MM.1S (cell line): ENCODE measurements at regions not wholly inside any gene's neighbourhood (a gene's known extent, or its start where the extent isn't known, plus 50 kb on each side); places are given as distances from the start of the nearest gene placed in this dataset.

Source experiments
- DNase-seq: peaks from one replicate; pipeline ENCODE4 v3.0.0-alpha.2; 2015
- H2AFZ ChIP-seq: fragments of 300-600 bp; sonication (generic); 2 replicates; pipeline ENCODE4 v1.6.0; 2016; ENCODE audit warnings: antibody characterized with exemption, low read length
- H3F3A ChIP-seq: fragments of 300-600 bp; sonication (generic); 2 replicates; pipeline ENCODE4 v1.6.1; 2016; ENCODE audit warnings: mild to moderate bottlenecking, antibody characterized with exemption, low read length, moderate library complexity, mixed read lengths; ENCODE audit not compliant: insufficient read depth
- H3K27ac ChIP-seq: fragments of 300-600 bp; sonication (generic); 2 replicates; pipeline ENCODE4 v1.5.1; 2016; ENCODE audit warnings: mild to moderate bottlenecking, low read length
- H3K27me3 ChIP-seq: fragments of 300-600 bp; sonication (generic); replicated peaks from 2 replicates; pipeline ENCODE4 v1.6.0; 2016; ENCODE audit warnings: low read length; ENCODE audit not compliant: insufficient read depth
- H3K36me3 ChIP-seq: fragments of 300-600 bp; sonication (generic); replicated peaks from 2 replicates; pipeline ENCODE4 v1.6.1; 2016; ENCODE audit warnings: mild to moderate bottlenecking, low read length, mixed read lengths; ENCODE audit not compliant: insufficient read depth
- H3K4me1 ChIP-seq: fragments of 300-600 bp; sonication (generic); 2 replicates; pipeline ENCODE4 v1.6.1; 2016; ENCODE audit warnings: low read length, mixed read lengths
- H3K4me2 ChIP-seq: fragments of 300-600 bp; sonication (generic); 2 replicates; pipeline ENCODE4 v1.6.0; 2016; ENCODE audit warnings: low read depth, low read length
- H3K4me3 ChIP-seq: fragments of 300-600 bp; sonication (generic); 2 replicates; pipeline ENCODE4 v1.5.1; 2016; ENCODE audit warnings: low read length, mixed read lengths
- H3K79me2 ChIP-seq: fragments of 300-600 bp; sonication (generic); 2 replicates; pipeline ENCODE4 v1.6.1; 2016; ENCODE audit warnings: mixed run types, low read length, mixed read lengths
- H3K9ac ChIP-seq: fragments of 300-600 bp; sonication (generic); 2 replicates; pipeline ENCODE4 v1.6.1; 2016; ENCODE audit warnings: low read length, mixed read lengths
- H3K9me2 ChIP-seq: fragments of 300-600 bp; sonication (generic); replicated peaks from 2 replicates; pipeline ENCODE4 v1.6.1; 2016; ENCODE audit warnings: mild to moderate bottlenecking, low read length, mixed read lengths; ENCODE audit not compliant: insufficient read depth
- H3K9me3 ChIP-seq: fragments of 300-600 bp; sonication (generic); replicated peaks from 2 replicates; pipeline ENCODE4 v1.6.1; 2016; ENCODE audit warnings: mild to moderate bottlenecking, low read length, mixed read lengths; ENCODE audit not compliant: insufficient read depth
- H4K20me1 ChIP-seq: fragments of 300-600 bp; sonication (generic); 2 replicates; pipeline ENCODE4 v1.6.1; 2016; ENCODE audit warnings: mild to moderate bottlenecking, low read length, moderate library complexity, mixed read lengths; ENCODE audit not compliant: insufficient read depth
- EZH2 ChIP-seq: fragments of 300-600 bp; sonication (generic); optimal IDR thresholded peaks from 2 replicates; pipeline ENCODE3; 2017; ENCODE audit warnings: low read depth, mild to moderate bottlenecking, antibody characterized with exemption, low read length, mixed read lengths
- EZH2phosphoT487 ChIP-seq: fragments of 300-600 bp; sonication (generic); IDR thresholded peaks from 2 replicates; pipeline ENCODE4 v1.6.1; 2018; ENCODE audit warnings: antibody characterized with exemption, low read length
- TF ChIP-seq, protein P1 (sequence below): fragments of 300-600 bp; sonication (generic); IDR thresholded peaks from 2 replicates; pipeline ENCODE4 v1.5.1; 2016; ENCODE audit warnings: antibody characterized with exemption, low read length, mixed read lengths

DNA sequence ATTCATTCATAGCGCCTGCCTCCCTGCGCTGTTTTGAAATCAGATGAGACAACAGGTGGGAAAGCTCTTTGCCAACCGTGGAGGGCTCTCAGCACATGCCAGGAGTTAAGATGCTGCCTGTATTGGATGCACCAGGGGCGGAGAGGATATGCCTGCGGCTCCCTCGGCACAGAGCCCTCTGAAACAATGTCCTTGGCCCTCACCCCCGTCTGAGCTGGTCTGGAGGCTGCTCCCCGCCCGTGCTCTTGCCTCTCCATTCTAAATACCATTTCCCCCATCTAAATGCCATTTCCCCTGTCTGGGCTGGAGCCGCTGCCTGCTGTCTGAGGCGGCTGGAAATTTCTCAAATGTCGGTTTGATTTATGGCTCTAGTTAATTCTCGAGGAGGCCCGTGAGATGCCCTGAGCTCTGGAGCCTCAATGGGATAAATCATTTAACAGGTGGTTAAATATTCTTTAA lies 50.8 kb upstream of the MLN start:
- H3F3A ChIP-seq, result no peaks in the 10 kb centered on the region
- H3K9me3 ChIP-seq, result no peaks in the 10 kb centered on the region
- no peak overlapping the region for H3K9ac ChIP-seq
- H3K27me3 ChIP-seq, result peaks cover 11% of the 10 kb centered on the region
- H3K4me3 ChIP-seq, result no peak overlapping the region
- H3K27ac ChIP-seq, result no peak overlapping the region
- H4K20me1 ChIP-seq, result no peaks in the 10 kb centered on the region
- H3K36me3 ChIP-seq, result no peaks in the 10 kb centered on the region
- H3K4me2 ChIP-seq, result no peak overlapping the region
- no peaks in the 10 kb centered on the region for H3K79me2 ChIP-seq
- H3K4me1 ChIP-seq, result peaks cover 26% of the 10 kb centered on the region
- H3K9me2 ChIP-seq, result no peaks in the 10 kb centered on the region
- H2AFZ ChIP-seq, result no peak overlapping the region
- no peak for TF ChIP-seq EZH2phosphoT487
- TF ChIP-seq, protein P1, sequence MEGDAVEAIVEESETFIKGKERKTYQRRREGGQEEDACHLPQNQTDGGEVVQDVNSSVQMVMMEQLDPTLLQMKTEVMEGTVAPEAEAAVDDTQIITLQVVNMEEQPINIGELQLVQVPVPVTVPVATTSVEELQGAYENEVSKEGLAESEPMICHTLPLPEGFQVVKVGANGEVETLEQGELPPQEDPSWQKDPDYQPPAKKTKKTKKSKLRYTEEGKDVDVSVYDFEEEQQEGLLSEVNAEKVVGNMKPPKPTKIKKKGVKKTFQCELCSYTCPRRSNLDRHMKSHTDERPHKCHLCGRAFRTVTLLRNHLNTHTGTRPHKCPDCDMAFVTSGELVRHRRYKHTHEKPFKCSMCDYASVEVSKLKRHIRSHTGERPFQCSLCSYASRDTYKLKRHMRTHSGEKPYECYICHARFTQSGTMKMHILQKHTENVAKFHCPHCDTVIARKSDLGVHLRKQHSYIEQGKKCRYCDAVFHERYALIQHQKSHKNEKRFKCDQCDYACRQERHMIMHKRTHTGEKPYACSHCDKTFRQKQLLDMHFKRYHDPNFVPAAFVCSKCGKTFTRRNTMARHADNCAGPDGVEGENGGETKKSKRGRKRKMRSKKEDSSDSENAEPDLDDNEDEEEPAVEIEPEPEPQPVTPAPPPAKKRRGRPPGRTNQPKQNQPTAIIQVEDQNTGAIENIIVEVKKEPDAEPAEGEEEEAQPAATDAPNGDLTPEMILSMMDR, result no peak
- no peak for TF ChIP-seq EZH2
- DNase-seq, result no peak

DNA sequence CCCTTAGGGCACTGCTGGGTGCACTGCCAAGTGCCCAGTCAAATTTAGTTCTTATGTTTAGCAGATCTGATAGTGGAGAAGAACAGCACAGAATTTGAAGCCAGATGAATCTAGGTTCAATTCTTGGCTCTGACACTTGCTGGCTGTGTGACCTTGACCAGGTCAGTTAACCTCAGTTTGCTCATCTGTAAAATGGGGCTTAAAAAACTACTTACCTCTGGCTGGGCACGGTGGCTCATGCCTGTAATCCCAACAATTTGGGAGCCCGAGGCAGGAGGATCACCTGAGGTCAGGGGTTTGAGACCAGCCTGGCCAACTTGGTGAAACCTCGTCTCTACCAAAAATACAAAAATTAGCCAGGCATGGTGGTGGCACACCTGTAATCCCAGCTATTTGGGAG lies 49.9 kb upstream of the MLN start:
- no peak overlapping the region for H3K9ac ChIP-seq
- TF ChIP-seq EZH2 (no peak), EZH2phosphoT487 (no peak)
- TF ChIP-seq, protein P1, result no peak
- no peaks in the 10 kb centered on the region for H3K9me3 ChIP-seq
- H3F3A ChIP-seq, result no peaks in the 10 kb centered on the region
- H3K36me3 ChIP-seq, result no peaks in the 10 kb centered on the region
- no peak overlapping the region for H3K27ac ChIP-seq
- no peak overlapping the region for H2AFZ ChIP-seq
- H4K20me1 ChIP-seq, result no peaks in the 10 kb centered on the region
- no peaks in the 10 kb centered on the region for H3K9me2 ChIP-seq
- H3K79me2 ChIP-seq, result no peaks in the 10 kb centered on the region
- peaks cover 24% of the 10 kb centered on the region for H3K4me1 ChIP-seq
- peaks cover 11% of the 10 kb centered on the region for H3K27me3 ChIP-seq
- no peak for DNase-seq
- H3K4me3 ChIP-seq, result no peak overlapping the region
- H3K4me2 ChIP-seq, result no peak overlapping the region
